ENCODE measurements at regions not wholly inside any gene's neighbourhood (a gene's known extent, or its start where the extent isn't known, plus 50 kb on each side); places are given as distances from the start of the nearest gene placed in this dataset.
A peak's percentile ranks its signal among the peaks of the same experiment; 100 is the strongest.

- Mint-ChIP-seq H3K9me3 (peaks cover 47% of the 10 kb centered on the region), H3K36me3 (ENCODE audit: low read depth) (peaks cover 43% of the 10 kb centered on the region), H3K27me3 (ENCODE audit: low read depth) (no peaks in the 10 kb centered on the region), H3K4me3 (peak overlapping the region; percentile 60), H3K4me1 (ENCODE audit: low read depth) (peaks cover 64% of the 10 kb centered on the region), H3K27ac (peak overlapping the region; percentile 85)
- no peak for DNase-seq (ENCODE audit: low spot score)
These were observed 524.8 kb downstream of the FUT8 start for GRCh38 chr14:65937079-65937959.

- no peak for DNase-seq (ENCODE audit: low spot score)
- Mint-ChIP-seq H3K27me3 (ENCODE audit: low read depth) (no peaks in the 10 kb centered on the region), H3K9me3 (peaks cover 43% of the 10 kb centered on the region), H3K36me3 (ENCODE audit: low read depth) (peaks cover 39% of the 10 kb centered on the region), H3K4me1 (ENCODE audit: low read depth) (peaks cover 60% of the 10 kb centered on the region), H3K27ac (peak overlapping the region; percentile 85), H3K4me3 (peak overlapping the region; percentile 60)
These were observed 525.4 kb downstream of the FUT8 start for GRCh38 chr14:65937960-65938316.

GRCh38 chr14:65938738-65939137 lies 526.2 kb downstream of the FUT8 start:
- H3K4me3 Mint-ChIP-seq, result peak overlapping the region; percentile 17
- no peaks in the 10 kb centered on the region for H3K27me3 Mint-ChIP-seq (ENCODE audit: low read depth)
- H3K9me3 Mint-ChIP-seq, result peaks cover 37% of the 10 kb centered on the region
- H3K27ac Mint-ChIP-seq, result peak overlapping the region; percentile 17
- no peak for DNase-seq (ENCODE audit: low spot score)
- H3K4me1 Mint-ChIP-seq (ENCODE audit: low read depth), result peaks cover 61% of the 10 kb centered on the region
- peaks cover 33% of the 10 kb centered on the region for H3K36me3 Mint-ChIP-seq (ENCODE audit: low read depth)

- no peak for DNase-seq (ENCODE audit: low spot score)
- H3K27ac Mint-ChIP-seq, result no peak overlapping the region
- H3K36me3 Mint-ChIP-seq (ENCODE audit: low read depth), result peaks cover 28% of the 10 kb centered on the region
- H3K9me3 Mint-ChIP-seq, result peaks cover 33% of the 10 kb centered on the region
- H3K4me3 Mint-ChIP-seq, result no peak overlapping the region
- H3K4me1 Mint-ChIP-seq (ENCODE audit: low read depth), result peaks cover 61% of the 10 kb centered on the region
- H3K27me3 Mint-ChIP-seq (ENCODE audit: low read depth), result no peaks in the 10 kb centered on the region
These were observed 526.7 kb downstream of the FUT8 start for GRCh38 chr14:65939184-65939583.

- DNase-seq (ENCODE audit: low spot score), result no peak
- no peaks in the 10 kb centered on the region for H3K27me3 Mint-ChIP-seq (ENCODE audit: low read depth)
- H3K9me3 Mint-ChIP-seq, result peaks cover 24% of the 10 kb centered on the region
- no peak overlapping the region for H3K4me3 Mint-ChIP-seq
- peaks cover 23% of the 10 kb centered on the region for H3K36me3 Mint-ChIP-seq (ENCODE audit: low read depth)
- H3K27ac Mint-ChIP-seq, result no peak overlapping the region
- peaks cover 59% of the 10 kb centered on the region for H3K4me1 Mint-ChIP-seq (ENCODE audit: low read depth)
These were observed 527.7 kb downstream of the FUT8 start for GRCh38 chr14:65940056-65940735.

GRCh38 chr14:65941091-65941490 lies 528.6 kb downstream of the FUT8 start:
- Mint-ChIP-seq H3K27me3 (ENCODE audit: low read depth) (no peaks in the 10 kb centered on the region), H3K27ac (no peak overlapping the region), H3K9me3 (peaks cover 24% of the 10 kb centered on the region), H3K36me3 (ENCODE audit: low read depth) (peaks cover 23% of the 10 kb centered on the region), H3K4me1 (ENCODE audit: low read depth) (peaks cover 63% of the 10 kb centered on the region), H3K4me3 (no peak overlapping the region)
- DNase-seq (ENCODE audit: low spot score), result no peak

- DNase-seq (ENCODE audit: low spot score), result no peak
- Mint-ChIP-seq H3K4me1 (ENCODE audit: low read depth) (peaks cover 55% of the 10 kb centered on the region), H3K27ac (no peak overlapping the region), H3K4me3 (no peak overlapping the region), H3K9me3 (peaks cover 6% of the 10 kb centered on the region), H3K36me3 (ENCODE audit: low read depth) (peaks cover 11% of the 10 kb centered on the region), H3K27me3 (ENCODE audit: low read depth) (no peaks in the 10 kb centered on the region)
These were observed 530.6 kb downstream of the FUT8 start for GRCh38 chr14:65943150-65943549.

GRCh38 chr14:65943916-65944410 lies 531.4 kb downstream of the FUT8 start:
- Mint-ChIP-seq H3K4me1 (ENCODE audit: low read depth) (peaks cover 55% of the 10 kb centered on the region), H3K27me3 (ENCODE audit: low read depth) (no peaks in the 10 kb centered on the region), H3K27ac (no peak overlapping the region), H3K9me3 (no peaks in the 10 kb centered on the region), H3K4me3 (no peak overlapping the region), H3K36me3 (ENCODE audit: low read depth) (peaks cover 6% of the 10 kb centered on the region)
- DNase-seq (ENCODE audit: low spot score), result no peak

- Mint-ChIP-seq H3K27me3 (ENCODE audit: low read depth) (no peaks in the 10 kb centered on the region), H3K4me3 (no peak overlapping the region), H3K9me3 (no peaks in the 10 kb centered on the region), H3K4me1 (ENCODE audit: low read depth) (peaks cover 56% of the 10 kb centered on the region), H3K36me3 (ENCODE audit: low read depth) (peaks cover 7% of the 10 kb centered on the region), H3K27ac (no peak overlapping the region)
- DNase-seq (ENCODE audit: low spot score), result no peak
These were observed 532.8 kb downstream of the FUT8 start for GRCh38 chr14:65945327-65945726.

- Mint-ChIP-seq H3K4me3 (no peak overlapping the region), H3K36me3 (ENCODE audit: low read depth) (peaks cover 10% of the 10 kb centered on the region), H3K27me3 (ENCODE audit: low read depth) (no peaks in the 10 kb centered on the region), H3K4me1 (ENCODE audit: low read depth) (peaks cover 54% of the 10 kb centered on the region), H3K9me3 (peaks cover 3% of the 10 kb centered on the region), H3K27ac (peak overlapping the region; percentile 17)
- DNase-seq (ENCODE audit: low spot score), result no peak
These were observed 534.0 kb downstream of the FUT8 start for GRCh38 chr14:65946494-65946893.

- Mint-ChIP-seq H3K4me3 (peak overlapping the region; percentile 27), H3K27ac (no peak overlapping the region), H3K36me3 (ENCODE audit: low read depth) (peaks cover 12% of the 10 kb centered on the region), H3K27me3 (ENCODE audit: low read depth) (no peaks in the 10 kb centered on the region), H3K4me1 (ENCODE audit: low read depth) (peaks cover 49% of the 10 kb centered on the region), H3K9me3 (peaks cover 9% of the 10 kb centered on the region)
- no peak for DNase-seq (ENCODE audit: low spot score)
These were observed 535.8 kb downstream of the FUT8 start for GRCh38 chr14:65948302-65948701.

- Mint-ChIP-seq H3K36me3 (ENCODE audit: low read depth) (peaks cover 16% of the 10 kb centered on the region), H3K27ac (peak overlapping the region; percentile 80)
These were observed 536.3 kb upstream of the CCDC196 start for GRCh38 chr14:65949711-65950516.

GRCh38 chr14:65954942-65955341 lies 531.2 kb upstream of the CCDC196 start:
- Mint-ChIP-seq H3K4me3 (no peak overlapping the region), H3K9me3 (peaks cover 20% of the 10 kb centered on the region), H3K36me3 (ENCODE audit: low read depth) (peaks cover 16% of the 10 kb centered on the region), H3K27me3 (ENCODE audit: low read depth) (no peaks in the 10 kb centered on the region), H3K4me1 (ENCODE audit: low read depth) (peaks cover 29% of the 10 kb centered on the region), H3K27ac (no peak overlapping the region)
- no peak for DNase-seq (ENCODE audit: low spot score)

More at GRCh38 chr14:65949711-65950516, 536.3 kb upstream of the CCDC196 start:
- Mint-ChIP-seq H3K27me3 (ENCODE audit: low read depth) (no peaks in the 10 kb centered on the region), H3K4me1 (ENCODE audit: low read depth) (peaks cover 46% of the 10 kb centered on the region), H3K9me3 (peaks cover 20% of the 10 kb centered on the region), H3K4me3 (peak overlapping the region; percentile 27)
- DNase-seq (ENCODE audit: low spot score), result peak; percentile 42
